NB4 (cell line): ENCODE measurements at regions not wholly inside any gene's neighbourhood (a gene's known extent, or its start where the extent isn't known, plus 50 kb on each side); places are given as distances from the start of the nearest gene placed in this dataset.

Experiments used
- POLR2A ChIP-seq: IDR thresholded peaks from 2 replicates; pipeline ENCODE4 v1.6.1; 2011; ENCODE audit warnings: mild to moderate bottlenecking; ENCODE audit not compliant: insufficient read length; ENCODE audit errors: extremely low read depth
- TF ChIP-seq, protein P1 (sequence below): IDR thresholded peaks from one replicate; pipeline ENCODE4 v1.5.1; 2012; ENCODE audit warnings: low read depth, low read length

DNA sequence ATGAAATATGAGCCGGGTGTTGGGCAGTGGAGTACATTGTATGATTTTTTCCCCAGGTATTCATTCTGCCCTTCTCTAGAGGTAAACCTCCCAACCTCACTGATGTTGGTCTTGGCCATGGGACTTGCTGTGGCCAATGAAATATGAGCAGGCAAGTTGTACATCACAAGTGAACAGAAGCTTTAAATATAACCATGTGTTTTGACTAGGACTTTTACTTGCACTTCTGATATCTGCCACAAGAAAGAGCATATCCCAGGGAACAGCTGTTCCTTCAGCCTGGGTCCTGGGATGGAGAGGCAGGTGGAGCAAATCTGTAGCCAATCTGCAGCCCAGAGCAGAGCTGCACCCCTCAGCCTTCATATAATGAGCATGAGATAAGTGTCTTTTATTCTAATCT is 109.8 kb upstream of the PALS2 start:
- TF ChIP-seq, protein P1, sequence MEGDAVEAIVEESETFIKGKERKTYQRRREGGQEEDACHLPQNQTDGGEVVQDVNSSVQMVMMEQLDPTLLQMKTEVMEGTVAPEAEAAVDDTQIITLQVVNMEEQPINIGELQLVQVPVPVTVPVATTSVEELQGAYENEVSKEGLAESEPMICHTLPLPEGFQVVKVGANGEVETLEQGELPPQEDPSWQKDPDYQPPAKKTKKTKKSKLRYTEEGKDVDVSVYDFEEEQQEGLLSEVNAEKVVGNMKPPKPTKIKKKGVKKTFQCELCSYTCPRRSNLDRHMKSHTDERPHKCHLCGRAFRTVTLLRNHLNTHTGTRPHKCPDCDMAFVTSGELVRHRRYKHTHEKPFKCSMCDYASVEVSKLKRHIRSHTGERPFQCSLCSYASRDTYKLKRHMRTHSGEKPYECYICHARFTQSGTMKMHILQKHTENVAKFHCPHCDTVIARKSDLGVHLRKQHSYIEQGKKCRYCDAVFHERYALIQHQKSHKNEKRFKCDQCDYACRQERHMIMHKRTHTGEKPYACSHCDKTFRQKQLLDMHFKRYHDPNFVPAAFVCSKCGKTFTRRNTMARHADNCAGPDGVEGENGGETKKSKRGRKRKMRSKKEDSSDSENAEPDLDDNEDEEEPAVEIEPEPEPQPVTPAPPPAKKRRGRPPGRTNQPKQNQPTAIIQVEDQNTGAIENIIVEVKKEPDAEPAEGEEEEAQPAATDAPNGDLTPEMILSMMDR: no peak
- no peak for TF ChIP-seq POLR2A
